Transverse colon (tissue), 3 donors: ENCODE measurements at regions not wholly inside any gene's neighbourhood (a gene's known extent, or its start where the extent isn't known, plus 50 kb on each side); places are given as distances from the start of the nearest gene placed in this dataset.

Experiments
- CTCF ChIP-seq, 5 experiments: fragments of 200-600 bp in 3 of 5; fragments of 450-650 bp in 2 of 5; sonication (generic) in 3 of 5; IDR thresholded peaks; 1 replicate in 2 of 5; 2 replicates in 3 of 5; pipeline ENCODE4 v1.5.1; 2016 to 2017; ENCODE audit warnings: antibody characterized with exemption in 5 of 5, inconsistent platforms in 3 of 5, mild to moderate bottlenecking in 2 of 5, moderate library complexity in 1 of 5
- EP300 ChIP-seq: sonication (generic); formaldehyde crosslinking; IDR thresholded peaks from one replicate; pipeline ENCODE4 v1.6.1; 2017; ENCODE audit warnings: antibody characterized with exemption, low read depth

GRCh38 chr5:158397278-158397677 lies 538.3 kb upstream of the CLINT1 start:
- TF ChIP-seq CTCF (IDR thresholded peaks at IDR 0.05) (no peak), EP300 (no peak)
